HEK293 (cell line): ENCODE measurements at regions not wholly inside any gene's neighbourhood (a gene's known extent, or its start where the extent isn't known, plus 50 kb on each side); places are given as distances from the start of the nearest gene placed in this dataset.

Experiments
- HOXC10 ChIP-seq: sonication (generic); formaldehyde crosslinking; IDR thresholded peaks from 2 replicates; pipeline ENCODE4 v1.8.1; 2023; ENCODE audit warnings: mild to moderate bottlenecking, missing genetic modification reagents
- SALL2 ChIP-seq: fragments of 450-650 bp; formaldehyde crosslinking; IDR thresholded peaks from 2 replicates; pipeline ENCODE4 v1.5.0; 2017; ENCODE audit warnings: missing biosample characterization, mild to moderate bottlenecking, missing genetic modification characterization, borderline replicate concordance
- TCF7L2 ChIP-seq: IDR thresholded peaks from 2 replicates; pipeline ENCODE4 v1.6.1; 2011; ENCODE audit warnings: low read depth, mild to moderate bottlenecking, inconsistent platforms, low read length, moderate library complexity, borderline replicate concordance
- ZNF169 ChIP-seq: fragments of 450-650 bp; formaldehyde crosslinking; IDR thresholded peaks from 2 replicates; pipeline ENCODE4 v1.5.1; 2016; ENCODE audit warnings: missing biosample characterization, missing genetic modification characterization
- ZNF561 ChIP-seq: fragments of 450-650 bp; IDR thresholded peaks from 2 replicates; pipeline ENCODE4 v1.5.1; 2018; ENCODE audit warnings: missing biosample characterization, missing genetic modification characterization, borderline replicate concordance
- TF ChIP-seq, protein P1 (sequence below): fragments of 450-650 bp; formaldehyde crosslinking; IDR thresholded peaks from 2 replicates; pipeline ENCODE4 v1.5.1; 2016; ENCODE audit warnings: missing biosample characterization, missing genetic modification characterization

DNA sequence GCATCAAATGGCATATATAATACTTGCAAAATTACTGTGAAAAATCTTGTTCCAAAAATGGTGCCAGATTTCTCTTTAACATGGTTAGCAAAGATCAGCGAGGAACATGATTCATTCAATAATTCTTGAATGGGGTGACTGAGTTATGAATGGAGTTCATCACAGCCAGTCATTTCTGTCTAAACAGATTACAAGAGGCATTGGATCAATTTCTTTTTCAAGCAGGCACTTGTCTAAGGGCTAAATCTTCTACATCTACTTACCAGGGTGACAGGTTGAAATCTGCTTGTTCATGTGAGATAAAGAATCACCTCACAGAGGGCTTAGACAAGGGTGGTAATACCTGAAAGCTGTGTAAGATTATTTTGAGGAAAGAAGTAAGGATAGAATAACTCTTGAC lies 247.7 kb downstream of the ATP23 start:
- no peak for TF ChIP-seq HOXC10 (CRISPR knock-in tag)
- no peak for TF ChIP-seq SALL2 (tag by site-specific recombination)
- TF ChIP-seq ZNF561 (tag by site-specific recombination) = no peak
- TF ChIP-seq, protein P1, sequence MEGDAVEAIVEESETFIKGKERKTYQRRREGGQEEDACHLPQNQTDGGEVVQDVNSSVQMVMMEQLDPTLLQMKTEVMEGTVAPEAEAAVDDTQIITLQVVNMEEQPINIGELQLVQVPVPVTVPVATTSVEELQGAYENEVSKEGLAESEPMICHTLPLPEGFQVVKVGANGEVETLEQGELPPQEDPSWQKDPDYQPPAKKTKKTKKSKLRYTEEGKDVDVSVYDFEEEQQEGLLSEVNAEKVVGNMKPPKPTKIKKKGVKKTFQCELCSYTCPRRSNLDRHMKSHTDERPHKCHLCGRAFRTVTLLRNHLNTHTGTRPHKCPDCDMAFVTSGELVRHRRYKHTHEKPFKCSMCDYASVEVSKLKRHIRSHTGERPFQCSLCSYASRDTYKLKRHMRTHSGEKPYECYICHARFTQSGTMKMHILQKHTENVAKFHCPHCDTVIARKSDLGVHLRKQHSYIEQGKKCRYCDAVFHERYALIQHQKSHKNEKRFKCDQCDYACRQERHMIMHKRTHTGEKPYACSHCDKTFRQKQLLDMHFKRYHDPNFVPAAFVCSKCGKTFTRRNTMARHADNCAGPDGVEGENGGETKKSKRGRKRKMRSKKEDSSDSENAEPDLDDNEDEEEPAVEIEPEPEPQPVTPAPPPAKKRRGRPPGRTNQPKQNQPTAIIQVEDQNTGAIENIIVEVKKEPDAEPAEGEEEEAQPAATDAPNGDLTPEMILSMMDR = no peak
- no peak for TF ChIP-seq TCF7L2
- TF ChIP-seq ZNF169 (tag by site-specific recombination) = no peak
